K562 (cell line): ENCODE measurements at regions not wholly inside any gene's neighbourhood (a gene's known extent, or its start where the extent isn't known, plus 50 kb on each side); places are given as distances from the start of the nearest gene placed in this dataset.

Experiments used
- ATAC-seq: fragments of 200-7000 bp; cut with Tn5 transposase; 3 replicates; pipeline ENCODE4 v1.9.1; 2020; ENCODE audit warnings: moderate library complexity
- BruUV-seq: library from RNA; stranded (reverse); fragments of 400-500 nt; replicated peaks from 2 replicates; lab custom pipeline; 2021; lab: Mats Ljungman, UMichigan
- CTCF ChIA-PET: fragments of 300-600 bp; formaldehyde crosslinking; extraction: SDS; loops from one replicate; lab custom pipeline; 2021; ENCODE audit warnings: low intra/inter-chr PET ratio; lab: Yijun Ruan, JAX
- POLR2A ChIA-PET: fragments of 300-600, 350-650 bp; sonication (Branson Sonifier 250); formaldehyde crosslinking; extraction: SDS; loops from one replicate; lab custom pipeline; 2021; ENCODE audit warnings: antibody characterized with exemption, inconsistent platforms; lab: Yijun Ruan, JAX
- DNase-seq, 4 experiments: peaks; one replicate each; pipeline versions ENCODE4 v3.0.0 to v3.0.0-alpha.2; 2011 to 2018; ENCODE audit warnings: low spot score in 3 of 4, mixed read lengths in 3 of 4; ENCODE audit errors: extremely low read depth in 1 of 4
- FAIRE-seq: peaks from 2 replicates; lab custom pipeline; 2011; peaks lifted over from hg19 to GRCh38; lab: Jason Lieb, UNC
- H2AFZ ChIP-seq: 2 replicates; pipeline ENCODE4 v1.6.0; 2011; ENCODE audit warnings: low read depth, low read length, control low read depth, inconsistent platforms
- H3K27ac ChIP-seq: fragments of 200-600 bp; 3 replicates; pipeline ENCODE4 v1.8.0; 2011; ENCODE audit warnings: low read depth, mild to moderate bottlenecking, control low read depth, inconsistent platforms, low read length, moderate library complexity, mixed read lengths; ENCODE audit errors: extremely low read depth
- H3K27me3 ChIP-seq, 2 experiments: fragments of 300-600 bp in 1 of 2; 2 replicates in 1 of 2; 3 replicates in 1 of 2; pipeline versions ENCODE4 v1.6.0 to v1.8.0; 2011; ENCODE audit warnings: inconsistent platforms in 2 of 2, low read length in 2 of 2, mild to moderate bottlenecking in 1 of 2, mixed read lengths in 1 of 2, moderate library complexity in 1 of 2; ENCODE audit not compliant: control insufficient read depth in 2 of 2, insufficient read depth in 2 of 2
- H3K36me3 ChIP-seq: fragments of 300-600 bp; 3 replicates; pipeline ENCODE4 v1.8.0; 2011; ENCODE audit warnings: mild to moderate bottlenecking, low read length, inconsistent platforms; ENCODE audit not compliant: control insufficient read depth, insufficient read depth
- H3K4me1 ChIP-seq, 2 experiments: fragments of 200-600 bp in 1 of 2; replicated peaks in 1 of 2; 2 replicates in 1 of 2; 3 replicates in 1 of 2; pipeline versions ENCODE4 v1.5.1 to v1.8.0; 2011; ENCODE audit warnings: inconsistent platforms in 2 of 2, low read length in 2 of 2, mild to moderate bottlenecking in 1 of 2, mixed read lengths in 1 of 2, moderate library complexity in 1 of 2; ENCODE audit not compliant: control insufficient read depth in 2 of 2, insufficient read depth in 2 of 2
- H3K4me2 ChIP-seq: 2 replicates; pipeline ENCODE4 v1.6.1; 2011; ENCODE audit warnings: low read length, control low read depth, inconsistent platforms, mixed read lengths; ENCODE audit not compliant: insufficient read depth
- H3K4me3 ChIP-seq: fragments of 200-600 bp; sonication (generic), shearing (Covaris generic); 2 replicates; pipeline ENCODE4 v1.5.1; 2016; ENCODE audit warnings: control low read depth, inconsistent platforms
- H3K79me2 ChIP-seq: fragments of 200-600 bp; 3 replicates; pipeline ENCODE4 v1.8.0; 2011; ENCODE audit warnings: low read length, inconsistent platforms; ENCODE audit not compliant: control insufficient read depth, insufficient read depth
- H3K9ac ChIP-seq, 2 experiments: 2 replicates each; pipeline versions ENCODE4 v1.6.0 to v1.6.1; 2011; ENCODE audit warnings: low read depth in 2 of 2, low read length in 2 of 2, control low read depth in 1 of 2, inconsistent platforms in 1 of 2, mild to moderate bottlenecking in 1 of 2, mixed read lengths in 1 of 2; ENCODE audit not compliant: insufficient read depth in 1 of 2
- H3K9me1 ChIP-seq: one replicate; pipeline ENCODE4 v1.6.0; 2011; ENCODE audit warnings: inconsistent platforms, mild to moderate bottlenecking, low read length, moderate library complexity; ENCODE audit not compliant: control insufficient read depth, insufficient read depth
- H3K9me3 ChIP-seq: replicated peaks from 2 replicates; pipeline ENCODE4 v1.5.1; 2011; ENCODE audit warnings: low read depth, low read length, inconsistent platforms; ENCODE audit not compliant: control insufficient read depth, insufficient read depth
- H4K20me1 ChIP-seq: replicated peaks from 2 replicates; pipeline ENCODE4 v1.6.1; 2011; ENCODE audit warnings: low read length, inconsistent platforms, mixed read lengths; ENCODE audit not compliant: control insufficient read depth, insufficient read depth
- COPS2 ChIP-seq: fragments of 450-650 bp; conservative IDR thresholded peaks from 2 replicates; pipeline ENCODE4 v1.6.1; 2016; ENCODE audit warnings: mild to moderate bottlenecking, moderate library complexity
- CXXC5 ChIP-seq: fragments of 250-450 bp; sonication (Bioruptor Pico); IDR thresholded peaks from 2 replicates; pipeline ENCODE4 v1.8.0; 2022; ENCODE audit warnings: inconsistent platforms, mild to moderate bottlenecking, moderate library complexity
- DIDO1 ChIP-seq: fragments of 450-650 bp; IDR thresholded peaks from 2 replicates; pipeline ENCODE4 v1.6.1; 2016; ENCODE audit warnings: low read depth, missing biosample characterization, missing genetic modification characterization
- DMBX1 ChIP-seq: fragments of 250-450 bp; sonication (Bioruptor Pico); IDR thresholded peaks from 2 replicates; pipeline ENCODE4 v1.8.0; 2022; ENCODE audit warnings: inconsistent platforms, mild to moderate bottlenecking, moderate library complexity, borderline replicate concordance
- E4F1 ChIP-seq: fragments of 250-450 bp; sonication (Bioruptor Pico); IDR thresholded peaks from 2 replicates; pipeline ENCODE4 v1.5.0; 2021; ENCODE audit warnings: mild to moderate bottlenecking, borderline replicate concordance
- GABPA ChIP-seq: fragments of 200-800 bp; sonication (Bioruptor generic); conservative IDR thresholded peaks from 2 replicates; pipeline ENCODE4 v1.6.1; 2016; ENCODE audit warnings: low read depth, missing genetic modification characterization, missing compliant biosample characterization
- GTF2B ChIP-seq: IDR thresholded peaks from 2 replicates; pipeline ENCODE4 v1.6.1; 2011; ENCODE audit not compliant: insufficient read length; ENCODE audit errors: extremely low read depth
- ID3 ChIP-seq, 2 experiments: fragments of 250-450 bp in 1 of 2; fragments of 450-650 bp in 1 of 2; sonication (Bioruptor Pico) in 1 of 2; IDR thresholded peaks; 2 replicates each; pipeline versions ENCODE4 v1.6.1 to v1.8.0; 2016 to 2021; ENCODE audit warnings: mild to moderate bottlenecking in 2 of 2, moderate library complexity in 2 of 2, missing compliant biosample characterization in 1 of 2, missing genetic modification characterization in 1 of 2
- LCOR ChIP-seq: sonication (generic); formaldehyde crosslinking; IDR thresholded peaks from 2 replicates; pipeline ENCODE4 v1.8.0; 2022; ENCODE audit warnings: mild to moderate bottlenecking, missing genetic modification reagents
- MXD1 ChIP-seq: fragments of 250-450 bp; sonication (Bioruptor Pico); IDR thresholded peaks from 2 replicates; pipeline ENCODE4 v1.8.0; 2021; ENCODE audit warnings: borderline replicate concordance, mild to moderate bottlenecking, moderate library complexity; ENCODE audit not compliant: poor library complexity, severe bottlenecking
- NR2F6 ChIP-seq: fragments of 450-650 bp; formaldehyde crosslinking; IDR thresholded peaks from 2 replicates; pipeline ENCODE4 v1.4.0; 2020; ENCODE audit warnings: mild to moderate bottlenecking
- SRSF7 ChIP-seq: fragments of 200-400 bp; formaldehyde crosslinking; optimal IDR thresholded peaks from 2 replicates; pipeline ENCODE3; 2017; ENCODE audit warnings: mild to moderate bottlenecking, low read depth, low read length
- TAL1 ChIP-seq: fragments of 450-650 bp; IDR thresholded peaks from 2 replicates; pipeline ENCODE4 v1.6.1; 2016; ENCODE audit warnings: mild to moderate bottlenecking
- ZMIZ1 ChIP-seq, 2 experiments: fragments of 150-350 bp in 1 of 2; IDR thresholded peaks; 2 replicates each; pipeline ENCODE4 v1.6.1; 2012 to 2016; ENCODE audit warnings: low read depth in 2 of 2, low read length in 2 of 2, mild to moderate bottlenecking in 1 of 2, moderate library complexity in 1 of 2
- ZNF175 ChIP-seq: fragments of 200-800 bp; sonication (Bioruptor generic); IDR thresholded peaks from 2 replicates; pipeline ENCODE4 v1.6.1; 2016; ENCODE audit warnings: low read depth, mild to moderate bottlenecking, missing genetic modification characterization, missing compliant biosample characterization
- WGBS: fragments of 100-300 bp; shearing (Covaris generic); methylation state at CpG from one replicate; pipeline ENCODE4 v1.1.6; 2016; ENCODE audit warnings: low coverage, mixed read lengths; ENCODE audit not compliant: insufficient coverage; ENCODE audit errors: missing lambda C conversion rate; 5-methylcytosine and 5-hydroxymethylcytosine counted together
- in situ Hi-C: fragments of 300-500 bp; cut with MboI; formaldehyde crosslinking; loops from 4 replicates; pipeline ENCODE4 v1.15.0; 2018; ENCODE audit warnings: inconsistent platforms, mixed read lengths
- intact Hi-C: fragments of 100-400 bp; cut with micrococcal nuclease; formaldehyde crosslinking; loops from 2 replicates; pipeline ENCODE4 v1.14.2; 2022

GRCh38 chr12:126083926-126084325, 1018.7 kb downstream of the AACS start:
- in situ Hi-C loops = no loop called here
- Histone ChIP-seq H3K9ac (no peak overlapping the region), H3K27me3 (no peaks in the 10 kb centered on the region), H3K4me1 (no peaks in the 10 kb centered on the region), H3K27ac (no peak overlapping the region), H4K20me1 (no peaks in the 10 kb centered on the region), H3K36me3 (no peaks in the 10 kb centered on the region), H3K4me3 (no peak overlapping the region), H2AFZ (no peak overlapping the region), H3K79me2 (no peaks in the 10 kb centered on the region), H3K9me3 (no peaks in the 10 kb centered on the region), H3K4me2 (no peak overlapping the region), H3K9me1 (no peaks in the 10 kb centered on the region)
- 0% methylated on average over 8 of the region's 8 CpGs for WGBS
- no peak for DNase-seq
- FAIRE-seq = no peak
- intact Hi-C loops = no loop called here
- POLR2A ChIA-PET = interaction anchor here (0.6 to 0.9 kb wide), 2 partner anchors 15 to 133 kb away, joined by 4 read pairs; no protein-coding TSS in a partner anchor
- no TSS peak for BruUV-seq
- no peak for ATAC-seq
- CTCF ChIA-PET = no interaction called here
- TF ChIP-seq GTF2B = no peak
- no peak for TF ChIP-seq TAL1
- no peak for TF ChIP-seq MXD1
- TF ChIP-seq DMBX1 (CRISPR knock-in tag) = no peak
- no peak for TF ChIP-seq E4F1
- TF ChIP-seq SRSF7 = no peak
- no peak for TF ChIP-seq LCOR (CRISPR knock-in tag)
- no peak for TF ChIP-seq DIDO1 (tag)
- no peak for TF ChIP-seq ID3 (CRISPR knock-in tag; IDR thresholded peaks at IDR 0.05)
- TF ChIP-seq ID3 (tag; IDR thresholded peaks at IDR 0.05) = no peak
- TF ChIP-seq CXXC5 (CRISPR knock-in tag) = no peak
- TF ChIP-seq ZMIZ1 (IDR thresholded peaks at IDR 0.05; ENCODE audit: low read depth in 2 of 2, low read length in 2 of 2) = no peak
- TF ChIP-seq NR2F6 (CRISPR knock-in tag) = no peak
- TF ChIP-seq GABPA = no peak
- TF ChIP-seq ZNF175 (CRISPR knock-in tag) = no peak
- TF ChIP-seq COPS2 = no peak
